ENCODE measurements at regions not wholly inside any gene's neighbourhood (a gene's known extent, or its start where the extent isn't known, plus 50 kb on each side); places are given as distances from the start of the nearest gene placed in this dataset.

GRCh38 chr6:170160628-170161611 lies 130.0 kb downstream of the DLL1 start:
- H3K9me3 ChIP-seq (ENCODE audit: severe bottlenecking): no peaks in the 10 kb centered on the region
- H3K27me3 ChIP-seq (ENCODE audit: insufficient read depth, low read depth, severe bottlenecking): no peaks in the 10 kb centered on the region
- no peak overlapping the region for H3K4me3 ChIP-seq (ENCODE audit: low read depth, low read length)
- DNase-seq: no peak
- H3K36me3 ChIP-seq: no peaks in the 10 kb centered on the region
- TF ChIP-seq CTCF (IDR thresholded peaks at IDR 0.05; ENCODE audit: low read depth, low read length): no peak
- H3K27ac ChIP-seq: no peak overlapping the region

GRCh38 chr6:170160031-170160627 lies 130.7 kb downstream of the DLL1 start:
- no peak for DNase-seq
- Histone ChIP-seq H3K4me3 (ENCODE audit: low read depth, low read length) (no peak overlapping the region), H3K36me3 (no peaks in the 10 kb centered on the region), H3K9me3 (ENCODE audit: severe bottlenecking) (no peaks in the 10 kb centered on the region), H3K27ac (no peak overlapping the region), H3K27me3 (ENCODE audit: insufficient read depth, low read depth, severe bottlenecking) (no peaks in the 10 kb centered on the region)
- TF ChIP-seq CTCF (IDR thresholded peaks at IDR 0.05; ENCODE audit: low read depth, low read length): no peak

- no peak for TF ChIP-seq CTCF (IDR thresholded peaks at IDR 0.05; ENCODE audit: low read depth, low read length)
- DNase-seq: no peak
- no peaks in the 10 kb centered on the region for H3K27me3 ChIP-seq (ENCODE audit: insufficient read depth, low read depth, severe bottlenecking)
- no peak overlapping the region for H3K4me3 ChIP-seq (ENCODE audit: low read depth, low read length)
- H3K36me3 ChIP-seq: no peaks in the 10 kb centered on the region
- no peak overlapping the region for H3K27ac ChIP-seq
- H3K9me3 ChIP-seq (ENCODE audit: severe bottlenecking): no peaks in the 10 kb centered on the region
Measured at GRCh38 chr6:170159022-170159965, 131.6 kb downstream of the DLL1 start.

GRCh38 chr6:170158296-170159021 lies 132.4 kb downstream of the DLL1 start:
- no peaks in the 10 kb centered on the region for H3K9me3 ChIP-seq (ENCODE audit: severe bottlenecking)
- no peak for TF ChIP-seq CTCF (IDR thresholded peaks at IDR 0.05; ENCODE audit: low read depth, low read length)
- H3K27me3 ChIP-seq (ENCODE audit: insufficient read depth, low read depth, severe bottlenecking): no peaks in the 10 kb centered on the region
- DNase-seq: no peak
- no peak overlapping the region for H3K4me3 ChIP-seq (ENCODE audit: low read depth, low read length)
- no peaks in the 10 kb centered on the region for H3K36me3 ChIP-seq
- no peak overlapping the region for H3K27ac ChIP-seq

GRCh38 chr6:170157567-170158218 lies 133.2 kb downstream of the DLL1 start:
- Histone ChIP-seq H3K27me3 (ENCODE audit: insufficient read depth, low read depth, severe bottlenecking) (no peaks in the 10 kb centered on the region), H3K4me3 (ENCODE audit: low read depth, low read length) (no peak overlapping the region), H3K27ac (no peak overlapping the region), H3K36me3 (no peaks in the 10 kb centered on the region), H3K9me3 (ENCODE audit: severe bottlenecking) (no peaks in the 10 kb centered on the region)
- TF ChIP-seq CTCF (IDR thresholded peaks at IDR 0.05; ENCODE audit: low read depth, low read length): no peak
- DNase-seq: no peak
